ENCODE measurements at regions not wholly inside any gene's neighbourhood (a gene's known extent, or its start where the extent isn't known, plus 50 kb on each side); places are given as distances from the start of the nearest gene placed in this dataset.

- intact Hi-C loops (cut with DNase I; ENCODE audit: low total_unique reads), result no loop called here
- no peaks in the 10 kb centered on the region for H3K4me1 ChIP-seq
- H3K27ac ChIP-seq, result no peak overlapping the region
- H3K27me3 ChIP-seq, result no peaks in the 10 kb centered on the region
- H3K9me3 ChIP-seq, result no peaks in the 10 kb centered on the region
- no peaks in the 10 kb centered on the region for H3K36me3 ChIP-seq
- DNase-seq, result no peak
- H3K4me3 ChIP-seq, result no peak overlapping the region
- no peak for TF ChIP-seq POLR2A (IDR thresholded peaks at IDR 0.05)
- TF ChIP-seq CTCF (IDR thresholded peaks at IDR 0.05), result no peak
These were observed 79.0 kb downstream of the C5orf15 start for GRCh38 chr5:133889271-133889905.

GRCh38 chr5:133888625-133888991 lies 79.8 kb downstream of the C5orf15 start:
- no peak for DNase-seq
- Histone ChIP-seq H3K9me3 (no peaks in the 10 kb centered on the region), H3K27me3 (no peaks in the 10 kb centered on the region), H3K27ac (no peak overlapping the region), H3K36me3 (no peaks in the 10 kb centered on the region), H3K4me1 (no peaks in the 10 kb centered on the region), H3K4me3 (no peak overlapping the region)
- TF ChIP-seq CTCF (IDR thresholded peaks at IDR 0.05), result no peak
- TF ChIP-seq POLR2A (IDR thresholded peaks at IDR 0.05), result no peak
- intact Hi-C loops (cut with DNase I; ENCODE audit: low total_unique reads), result no loop called here

DNA sequence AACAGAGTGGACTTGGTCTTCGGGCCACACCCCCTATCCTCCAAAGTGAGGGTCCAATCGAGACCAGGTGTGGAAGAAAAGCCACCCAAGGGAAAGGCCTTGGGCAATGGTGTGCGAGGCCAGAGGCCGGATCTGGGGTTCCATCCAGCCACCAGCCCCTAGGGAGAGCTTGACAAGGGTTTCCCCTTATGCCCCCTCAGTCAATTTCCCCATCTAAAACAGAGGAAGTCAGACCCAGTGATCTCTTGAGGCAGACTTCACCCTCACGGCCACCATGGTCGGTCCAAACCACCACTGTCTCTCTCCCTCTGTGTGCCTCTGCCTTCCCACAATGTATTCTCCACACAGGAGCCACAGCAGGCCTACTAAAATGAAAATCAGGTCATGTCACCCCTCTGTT lies 82.9 kb downstream of the C5orf15 start:
- intact Hi-C loops (cut with DNase I; ENCODE audit: low total_unique reads), result no loop called here
- no peaks in the 10 kb centered on the region for H3K4me1 ChIP-seq
- H3K9me3 ChIP-seq, result no peaks in the 10 kb centered on the region
- no peak for DNase-seq
- H3K36me3 ChIP-seq, result no peaks in the 10 kb centered on the region
- no peak overlapping the region for H3K27ac ChIP-seq
- H3K4me3 ChIP-seq, result no peak overlapping the region
- H3K27me3 ChIP-seq, result no peaks in the 10 kb centered on the region
- TF ChIP-seq CTCF (IDR thresholded peaks at IDR 0.05) (no peak), POLR2A (IDR thresholded peaks at IDR 0.05) (no peak)

GRCh38 chr5:133884569-133885311 lies 83.7 kb downstream of the C5orf15 start:
- H3K4me3 ChIP-seq, result no peak overlapping the region
- H3K27me3 ChIP-seq, result no peaks in the 10 kb centered on the region
- no peaks in the 10 kb centered on the region for H3K36me3 ChIP-seq
- H3K9me3 ChIP-seq, result no peaks in the 10 kb centered on the region
- H3K27ac ChIP-seq, result no peak overlapping the region
- intact Hi-C loops (cut with DNase I; ENCODE audit: low total_unique reads), result no loop called here
- no peaks in the 10 kb centered on the region for H3K4me1 ChIP-seq
- TF ChIP-seq POLR2A (IDR thresholded peaks at IDR 0.05) (no peak), CTCF (IDR thresholded peaks at IDR 0.05) (no peak)
- peak in 1 of 2 donors; percentile 40 for DNase-seq

DNA sequence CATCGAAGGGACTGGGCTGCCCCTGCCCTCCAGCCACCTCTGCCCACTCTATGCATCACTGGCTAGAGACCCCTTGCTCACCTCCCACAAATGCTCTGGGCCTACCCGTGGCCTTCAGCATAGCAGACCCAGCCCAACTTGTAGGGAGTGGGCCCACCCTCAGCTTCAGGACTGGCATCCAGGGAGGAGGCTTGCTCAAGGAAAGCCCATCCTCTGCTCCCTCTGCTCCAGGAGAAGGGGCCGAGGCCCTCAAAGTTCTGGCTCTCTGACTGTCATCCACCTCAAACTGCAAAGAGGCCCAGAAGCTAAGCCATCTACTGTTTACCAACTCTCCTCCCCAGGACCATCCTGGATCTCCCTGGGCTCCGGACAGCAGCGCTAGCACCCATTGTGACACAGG lies 84.5 kb downstream of the C5orf15 start:
- Histone ChIP-seq H3K36me3 (no peaks in the 10 kb centered on the region), H3K9me3 (no peaks in the 10 kb centered on the region), H3K4me1 (no peaks in the 10 kb centered on the region), H3K4me3 (no peak overlapping the region), H3K27me3 (no peaks in the 10 kb centered on the region), H3K27ac (no peak overlapping the region)
- intact Hi-C loops (cut with DNase I; ENCODE audit: low total_unique reads), result no loop called here
- TF ChIP-seq CTCF (IDR thresholded peaks at IDR 0.05) (no peak), POLR2A (IDR thresholded peaks at IDR 0.05) (no peak)
- no peak for DNase-seq

Measured in uterus (tissue), 3 donors.